GM21717 (cell line): ENCODE measurements at regions not wholly inside any gene's neighbourhood (a gene's known extent, or its start where the extent isn't known, plus 50 kb on each side); places are given as distances from the start of the nearest gene placed in this dataset.
"Not testable (repeated sequence)": the region's sequence is repeated elsewhere in the genome, so short reads cannot be mapped to it uniquely, and the experiment has no call there.

ENCODE experiments used
- ATAC-seq: cut with Tn5 transposase; IDR thresholded peaks from one replicate; pipeline ENCODE4 v1.9.1; 2021; ENCODE audit warnings: mild to moderate bottlenecking, moderate library complexity; ENCODE audit not compliant: unreplicated experiment

DNA sequence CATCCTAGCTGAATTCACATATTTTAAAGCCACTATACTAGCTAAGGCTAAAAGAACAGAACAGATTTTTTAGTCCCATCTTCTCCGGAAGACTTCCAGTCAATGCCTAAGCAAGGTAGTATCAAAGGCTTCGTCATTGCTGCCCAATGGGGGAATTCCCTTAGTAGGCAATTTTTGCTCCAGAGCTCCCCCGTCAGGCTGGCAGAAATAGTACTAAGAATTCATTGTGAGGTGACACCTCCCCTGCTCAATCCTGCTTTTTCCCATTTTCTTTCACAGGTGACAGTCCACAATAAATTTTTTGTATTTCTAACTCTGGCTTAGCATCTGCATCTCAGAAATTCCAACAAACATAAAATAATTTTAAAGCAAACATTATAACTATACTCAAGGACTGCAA, 52.8 kb upstream of the SRSF6 start:
- no peak for ATAC-seq

- not testable (repeated sequence) for ATAC-seq
These were observed 56.8 kb upstream of the SRSF6 start for GRCh38 chr20:43400882-43401281.

- no peak for ATAC-seq
These were observed 58.9 kb upstream of the SRSF6 start for GRCh38 chr20:43398676-43399324.

GRCh38 chr20:43397147-43397546, 60.5 kb upstream of the SRSF6 start:
- no peak for ATAC-seq

DNA sequence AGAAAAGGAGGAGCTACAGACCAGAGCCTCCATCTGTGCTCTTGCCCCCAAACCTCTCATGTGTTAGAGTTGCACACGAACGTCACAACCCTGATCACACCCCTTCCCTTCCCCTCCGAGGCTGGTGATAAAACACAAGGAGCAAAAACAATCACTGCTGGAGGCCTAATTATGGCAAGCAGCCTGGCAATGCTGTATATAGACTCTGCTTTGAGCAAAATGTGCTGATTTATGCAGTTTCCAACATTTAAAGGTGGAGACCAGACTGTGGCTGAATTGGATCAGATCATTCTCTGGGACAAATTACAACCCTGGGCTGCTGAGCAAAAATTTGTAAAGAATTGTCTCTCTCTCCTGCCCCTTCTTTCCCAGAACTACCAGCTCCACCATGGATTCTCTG, 64.6 kb upstream of the SRSF6 start:
- no peak for ATAC-seq

DNA sequence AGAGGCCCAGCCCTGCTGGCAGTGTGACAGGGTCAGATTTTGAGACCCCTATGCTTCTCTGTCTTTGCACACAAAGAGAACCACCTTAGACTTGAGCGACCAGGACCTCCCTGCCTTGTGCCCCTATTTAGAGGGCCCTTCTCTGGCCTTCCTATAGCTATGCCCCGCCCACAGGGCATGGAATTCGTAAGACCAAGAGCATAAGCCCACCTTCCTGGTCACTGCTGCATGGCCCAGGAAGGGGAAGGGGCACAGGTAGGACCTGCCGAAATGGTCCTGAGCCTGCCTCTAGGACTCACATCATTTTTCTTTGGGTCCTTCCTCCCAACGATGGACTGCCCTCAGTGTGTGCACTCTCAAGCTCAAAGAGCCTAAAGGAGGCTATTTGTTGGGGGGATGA, 65.1 kb upstream of the SRSF6 start:
- ATAC-seq = no peak

- ATAC-seq = no peak
These were observed 67.7 kb upstream of the SRSF6 start for GRCh38 chr20:43389839-43390626.

DNA sequence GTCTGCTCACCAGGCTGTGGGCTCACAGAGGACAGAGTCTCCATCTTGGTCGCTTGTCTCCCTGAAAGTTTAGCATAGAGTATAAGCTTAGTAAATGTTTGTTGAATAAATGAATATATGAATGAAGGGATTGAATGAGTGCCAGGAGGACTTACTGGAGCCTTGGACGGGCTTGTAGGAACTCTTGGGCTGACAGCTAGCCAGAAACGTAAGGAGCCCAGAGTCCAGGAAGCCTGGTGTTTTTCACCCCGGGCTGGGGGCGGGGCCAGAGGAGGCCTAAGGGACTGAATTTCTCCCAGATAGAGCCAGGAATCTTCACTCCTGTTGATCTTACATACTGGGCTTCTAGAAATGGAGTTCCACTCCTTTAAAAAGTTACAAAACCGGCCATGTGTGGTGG, 68.5 kb upstream of the SRSF6 start:
- ATAC-seq = no peak

- no peak for ATAC-seq
These were observed 69.3 kb upstream of the SRSF6 start for GRCh38 chr20:43388268-43389002.

DNA sequence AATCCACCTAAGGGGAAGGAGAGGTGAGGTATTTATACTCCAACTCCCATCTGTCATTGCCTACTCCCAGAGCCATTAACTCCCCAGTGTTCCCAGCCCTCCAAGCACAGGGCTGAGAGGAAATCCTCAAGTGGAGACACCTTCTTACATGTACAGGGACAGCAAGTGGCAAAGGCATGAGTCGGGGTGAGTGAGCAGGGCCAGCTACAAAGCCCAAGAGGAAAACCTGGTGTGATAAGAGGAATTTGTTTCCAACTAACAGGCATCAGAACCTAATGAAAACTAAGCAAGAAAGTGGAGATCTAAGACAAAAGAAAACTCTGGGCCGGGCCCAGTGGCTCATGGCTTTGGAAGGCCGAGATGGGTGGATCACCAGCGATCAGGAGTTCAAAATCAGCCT, 70.0 kb upstream of the SRSF6 start:
- no peak for ATAC-seq

DNA sequence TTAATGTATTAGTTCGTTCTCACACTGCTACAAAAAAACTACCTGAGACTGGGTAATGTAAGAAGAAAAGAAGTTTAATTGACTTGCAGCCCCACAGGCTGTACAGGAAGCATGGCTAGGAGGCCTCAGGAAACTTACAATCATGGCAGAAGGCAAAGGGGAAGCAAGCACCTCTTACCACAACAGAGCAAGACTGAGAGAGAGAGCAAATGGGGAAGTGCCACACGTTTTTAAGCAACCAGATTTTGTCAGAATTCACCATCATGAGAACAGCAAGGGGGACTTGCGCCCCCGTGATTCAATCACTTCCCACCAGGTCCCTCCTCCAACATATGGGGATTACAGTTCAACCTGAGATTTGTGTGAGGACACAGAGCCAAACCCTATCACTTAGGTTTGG, 70.8 kb upstream of the SRSF6 start:
- no peak for ATAC-seq

GRCh38 chr20:43385914-43386313, 71.8 kb upstream of the SRSF6 start:
- ATAC-seq = no peak

- ATAC-seq = no peak
These were observed 73.4 kb upstream of the SRSF6 start for GRCh38 chr20:43384101-43384940.

DNA sequence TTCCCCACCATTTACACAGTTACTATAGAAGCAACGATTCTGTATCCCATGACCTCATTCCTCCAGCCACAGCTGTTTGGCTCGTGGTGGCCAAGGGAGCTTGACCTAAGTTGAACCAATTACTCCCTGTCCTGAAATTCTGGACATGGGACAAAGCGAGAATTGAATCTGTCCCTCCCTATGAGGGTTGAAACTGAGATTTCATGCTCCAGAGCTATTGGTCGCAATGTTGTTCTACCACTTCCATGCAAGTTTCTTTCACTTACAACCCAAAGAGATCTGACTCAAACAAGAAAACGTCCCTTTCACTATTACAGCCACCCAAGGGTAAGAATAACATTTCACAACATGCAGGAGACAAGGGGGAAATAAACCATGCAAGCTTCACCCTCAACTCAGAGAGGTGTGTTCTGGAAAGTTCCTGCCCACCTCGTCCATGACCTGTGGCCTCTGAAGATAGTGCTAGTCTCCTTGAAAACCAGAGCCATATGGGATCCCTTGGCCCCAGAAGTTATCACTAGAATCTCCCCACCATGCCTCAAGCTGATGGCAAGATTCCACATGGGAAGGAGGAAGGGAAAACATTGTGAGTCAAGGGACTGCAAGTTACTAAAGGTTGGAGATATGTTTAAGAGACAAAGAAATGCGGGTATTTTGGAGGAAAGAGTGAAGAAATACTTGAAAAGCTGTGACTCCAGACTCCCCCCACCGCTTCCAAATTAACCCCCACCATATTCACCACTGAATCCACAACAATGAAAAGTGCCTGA, 74.5 kb upstream of the SRSF6 start:
- ATAC-seq = peak; percentile 55

- ATAC-seq = not testable (repeated sequence)
These were observed 75.6 kb upstream of the SRSF6 start for GRCh38 chr20:43382135-43382534.

DNA sequence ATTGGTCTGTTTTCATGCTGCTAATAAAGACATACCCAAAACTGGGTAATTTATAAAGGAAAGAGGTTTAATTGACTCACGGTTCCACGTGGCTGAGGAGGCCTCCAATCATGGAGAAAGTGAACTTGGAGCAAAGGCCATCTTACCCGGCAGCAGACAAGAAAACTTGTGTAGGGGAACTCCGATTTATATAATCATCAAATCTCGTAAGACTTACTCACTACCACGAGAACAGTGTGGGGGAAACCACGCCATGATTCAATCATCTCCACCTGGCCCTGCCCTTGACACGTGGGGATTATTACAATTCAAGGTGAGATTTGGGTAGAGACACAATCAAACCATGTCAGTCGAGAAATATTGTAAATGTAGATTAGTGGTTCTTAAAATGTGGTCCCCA, 76.2 kb upstream of the SRSF6 start:
- ATAC-seq = not testable (repeated sequence)

GRCh38 chr20:43379239-43379917, 78.3 kb upstream of the SRSF6 start:
- no peak for ATAC-seq

DNA sequence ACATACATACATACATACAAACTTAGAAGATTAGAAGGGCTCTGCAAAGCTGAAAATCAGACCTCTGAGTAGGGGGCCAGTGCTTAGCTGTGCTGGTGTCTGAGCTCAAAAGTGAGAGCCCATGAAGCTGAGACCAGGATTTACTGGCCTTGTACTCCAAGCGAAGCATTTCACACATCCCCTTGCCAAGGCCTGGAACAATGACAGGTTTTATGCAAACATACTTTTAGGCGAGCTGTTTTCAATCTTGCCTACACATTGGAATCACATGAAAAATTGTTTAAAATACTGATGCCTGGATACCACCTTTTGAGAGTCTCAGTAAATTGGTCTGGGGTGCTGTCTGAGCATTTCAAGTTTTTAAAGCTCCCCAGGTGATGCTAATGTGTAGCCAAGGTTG, 80.9 kb upstream of the SRSF6 start:
- ATAC-seq = no peak

DNA sequence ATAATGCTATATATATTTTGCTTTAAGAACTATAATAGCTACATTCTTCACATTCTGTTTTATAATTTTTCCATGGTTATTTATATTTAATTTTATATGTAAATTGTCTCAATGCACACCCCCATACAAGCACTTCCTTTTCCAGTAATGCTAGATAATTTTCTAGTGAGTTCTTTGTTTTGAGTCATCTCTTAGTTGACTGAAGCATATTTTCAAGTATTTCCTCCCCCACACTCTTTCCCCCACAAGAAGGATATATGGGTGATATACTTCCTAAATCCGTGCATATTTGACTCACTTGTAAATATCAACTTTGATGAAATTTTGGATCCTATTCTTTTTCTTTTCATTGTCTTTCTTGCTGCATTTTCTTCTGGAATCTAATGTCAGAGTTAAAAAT, 82.1 kb upstream of the SRSF6 start:
- no peak for ATAC-seq

DNA sequence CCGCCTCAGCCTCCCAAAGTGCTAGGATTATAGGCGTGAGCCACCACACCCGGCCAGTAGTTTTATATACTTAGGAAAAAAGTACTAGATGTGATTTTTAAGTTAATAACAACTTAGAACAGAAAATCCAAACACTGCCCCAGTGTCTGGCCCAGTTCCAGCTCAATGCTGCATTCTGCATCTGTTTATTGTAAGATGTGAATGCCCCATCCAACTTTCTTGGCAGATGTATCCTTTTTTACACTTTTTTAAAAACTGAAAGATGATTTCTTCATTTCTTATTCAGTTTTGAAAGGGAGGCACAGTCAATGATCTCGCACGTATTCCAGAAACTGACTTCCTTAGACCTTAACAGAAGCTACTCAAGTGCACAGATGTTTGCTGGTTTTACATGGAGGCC, 85.6 kb upstream of the SRSF6 start:
- no peak for ATAC-seq
